ENCODE measurements at regions not wholly inside any gene's neighbourhood (a gene's known extent, or its start where the extent isn't known, plus 50 kb on each side); places are given as distances from the start of the nearest gene placed in this dataset.

GRCh38 chr10:9547936-9548904 lies 1469.5 kb upstream of the CELF2 start:
- H3K27me3 ChIP-seq (ENCODE audit: low read length), result no peaks in the 10 kb centered on the region
- H3K9me2 ChIP-seq (replicated peaks; ENCODE audit: insufficient read depth, low read length), result no peaks in the 10 kb centered on the region
- H3K79me2 ChIP-seq (ENCODE audit: insufficient read depth, low read length), result no peaks in the 10 kb centered on the region
- no peak overlapping the region for H2AFZ ChIP-seq (ENCODE audit: low read depth, low read length, severe bottlenecking)
- no peaks in the 10 kb centered on the region for H3K36me3 ChIP-seq (ENCODE audit: low read length)
- H3K4me3 ChIP-seq (ENCODE audit: insufficient read depth, low read length, poor library complexity, severe bottlenecking), result no peak overlapping the region
- no peak overlapping the region for H3K27ac ChIP-seq (ENCODE audit: low read depth, low read length)
- H3K4me2 ChIP-seq (ENCODE audit: low read depth, low read length, poor library complexity, severe bottlenecking), result no peak overlapping the region
- no peaks in the 10 kb centered on the region for H3F3A ChIP-seq (ENCODE audit: insufficient read depth)
- no peak overlapping the region for H3K9ac ChIP-seq (ENCODE audit: low read length)
- TF ChIP-seq CTCF (IDR thresholded peaks at IDR 0.05; ENCODE audit: insufficient read depth, low read length, poor library complexity, severe bottlenecking) (no peak), EZH2phosphoT487 (conservative IDR thresholded peaks at IDR 0.05; ENCODE audit: low read length) (no peak)
- no peaks in the 10 kb centered on the region for H3K9me3 ChIP-seq (ENCODE audit: insufficient read depth, low read length)
- H4K20me1 ChIP-seq (ENCODE audit: low read depth, low read length), result no peaks in the 10 kb centered on the region

DNA sequence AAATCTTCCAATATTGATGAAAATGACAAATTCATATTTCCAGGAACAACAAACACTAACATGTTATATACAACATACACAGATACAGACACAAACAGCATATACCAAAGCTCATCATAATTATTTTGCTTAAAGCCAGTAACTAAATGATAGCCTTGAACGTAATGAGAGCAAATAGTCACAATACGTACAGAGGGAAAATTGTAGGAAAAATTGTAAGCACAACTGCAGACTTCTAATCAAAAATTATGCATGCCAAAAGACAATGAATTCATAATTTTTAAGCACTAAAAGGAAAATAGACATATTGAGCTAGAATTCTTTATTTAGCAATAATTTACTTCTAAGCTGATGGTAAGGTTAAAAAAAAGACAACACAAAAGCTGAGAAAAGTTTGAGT lies 1466.9 kb upstream of the CELF2 start:
- Histone ChIP-seq H3K9me3 (ENCODE audit: insufficient read depth, low read length) (no peaks in the 10 kb centered on the region), H3K27ac (ENCODE audit: low read depth, low read length) (no peak overlapping the region), H3K79me2 (ENCODE audit: insufficient read depth, low read length) (no peaks in the 10 kb centered on the region), H3K36me3 (ENCODE audit: low read length) (no peaks in the 10 kb centered on the region), H3K27me3 (ENCODE audit: low read length) (no peaks in the 10 kb centered on the region), H3K9ac (ENCODE audit: low read length) (no peak overlapping the region), H3F3A (ENCODE audit: insufficient read depth) (no peaks in the 10 kb centered on the region), H3K9me2 (replicated peaks; ENCODE audit: insufficient read depth, low read length) (no peaks in the 10 kb centered on the region), H3K4me3 (ENCODE audit: insufficient read depth, low read length, poor library complexity, severe bottlenecking) (no peak overlapping the region), H2AFZ (ENCODE audit: low read depth, low read length, severe bottlenecking) (no peak overlapping the region), H3K4me2 (ENCODE audit: low read depth, low read length, poor library complexity, severe bottlenecking) (no peak overlapping the region), H4K20me1 (ENCODE audit: low read depth, low read length) (no peaks in the 10 kb centered on the region)
- TF ChIP-seq CTCF (IDR thresholded peaks at IDR 0.05; ENCODE audit: insufficient read depth, low read length, poor library complexity, severe bottlenecking), result no peak

DNA sequence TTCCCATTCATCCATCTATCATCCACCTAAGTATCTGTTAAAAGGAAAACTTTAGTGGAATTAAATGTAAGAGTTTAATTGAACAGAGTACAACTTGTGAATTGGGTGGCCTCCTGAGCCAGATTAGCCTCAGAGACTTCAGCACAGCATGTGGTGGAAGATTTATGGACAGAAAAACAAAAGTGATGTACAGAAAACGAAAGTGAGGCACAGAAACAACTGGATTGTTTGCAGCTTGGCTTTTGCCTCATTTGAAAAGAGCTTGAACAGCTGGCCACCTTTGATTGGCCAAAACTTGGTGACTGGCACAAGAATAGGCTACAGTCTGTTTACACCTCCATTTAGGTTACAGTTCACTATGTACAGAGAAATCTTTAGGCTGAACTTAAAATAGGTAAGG lies 1463.4 kb upstream of the CELF2 start:
- Histone ChIP-seq H3K9me3 (ENCODE audit: insufficient read depth, low read length) (no peaks in the 10 kb centered on the region), H3K27ac (ENCODE audit: low read depth, low read length) (no peak overlapping the region), H3K79me2 (ENCODE audit: insufficient read depth, low read length) (no peaks in the 10 kb centered on the region), H2AFZ (ENCODE audit: low read depth, low read length, severe bottlenecking) (no peak overlapping the region), H3K27me3 (ENCODE audit: low read length) (no peaks in the 10 kb centered on the region), H3K4me2 (ENCODE audit: low read depth, low read length, poor library complexity, severe bottlenecking) (no peak overlapping the region), H3K4me3 (ENCODE audit: insufficient read depth, low read length, poor library complexity, severe bottlenecking) (no peak overlapping the region), H4K20me1 (ENCODE audit: low read depth, low read length) (no peaks in the 10 kb centered on the region), H3K9ac (ENCODE audit: low read length) (no peak overlapping the region), H3F3A (ENCODE audit: insufficient read depth) (no peaks in the 10 kb centered on the region), H3K36me3 (ENCODE audit: low read length) (no peaks in the 10 kb centered on the region), H3K9me2 (replicated peaks; ENCODE audit: insufficient read depth, low read length) (no peaks in the 10 kb centered on the region)
- TF ChIP-seq EZH2phosphoT487 (conservative IDR thresholded peaks at IDR 0.05; ENCODE audit: low read length) (no peak), CTCF (IDR thresholded peaks at IDR 0.05; ENCODE audit: insufficient read depth, low read length, poor library complexity, severe bottlenecking) (no peak)
